H1 (cell line): ENCODE measurements at regions not wholly inside any gene's neighbourhood (a gene's known extent, or its start where the extent isn't known, plus 50 kb on each side); places are given as distances from the start of the nearest gene placed in this dataset.

Experiments
- CTCF ChIA-PET: fragments of 300-600 bp; sonication (Branson Sonifier 250); formaldehyde crosslinking; loops from one replicate; lab custom pipeline; 2021; ENCODE audit not compliant: partially characterized antibody; lab: Charles Lee
- POLR2A ChIA-PET: fragments of 300-600 bp; sonication (Branson Sonifier 250); formaldehyde crosslinking; loops from one replicate; lab custom pipeline; 2021; ENCODE audit warnings: inconsistent platforms; ENCODE audit not compliant: partially characterized antibody; lab: Charles Lee
- DNase-seq, 2 experiments: peaks; one replicate each; pipeline versions ENCODE4 v3.0.0 to v3.0.0-alpha.2; 2010 to 2022; ENCODE audit warnings: low spot score in 2 of 2, low read depth in 1 of 2, mixed read lengths in 1 of 2
- FAIRE-seq: peaks from 2 replicates; lab custom pipeline; 2011; peaks lifted over from hg19 to GRCh38; lab: Jason Lieb, UNC
- H2AFZ ChIP-seq: 2 replicates; pipeline ENCODE4 v1.8.1; 2012; ENCODE audit warnings: low read length, inconsistent platforms
- H2AK5ac ChIP-seq: 2 replicates; pipeline ENCODE4 v1.6.1; 2013; ENCODE audit warnings: low read depth, low read length
- H2BK120ac ChIP-seq: replicated peaks from 2 replicates; pipeline ENCODE3; 2013; ENCODE audit warnings: low read depth, low read length, inconsistent platforms
- H2BK12ac ChIP-seq: 2 replicates; pipeline ENCODE4 v1.6.1; 2013; ENCODE audit warnings: low read depth, low read length
- H2BK15ac ChIP-seq: 2 replicates; pipeline ENCODE4 v1.6.1; 2013; ENCODE audit warnings: low read length
- H2BK20ac ChIP-seq: 2 replicates; pipeline ENCODE4 v1.6.1; 2013; ENCODE audit warnings: low read length
- H2BK5ac ChIP-seq: 2 replicates; pipeline ENCODE4 v1.6.1; 2013; ENCODE audit warnings: low read depth, low read length
- H3K14ac ChIP-seq: 2 replicates; pipeline ENCODE4 v1.6.1; 2013; ENCODE audit warnings: inconsistent platforms; ENCODE audit not compliant: insufficient read length
- H3K18ac ChIP-seq: 2 replicates; pipeline ENCODE4 v1.6.1; 2013; ENCODE audit warnings: low read length; ENCODE audit errors: extremely low read depth
- H3K23ac ChIP-seq: 2 replicates; pipeline ENCODE4 v1.6.1; 2013; ENCODE audit warnings: inconsistent platforms; ENCODE audit not compliant: insufficient read length
- H3K23me2 ChIP-seq: 2 replicates; pipeline ENCODE4 v1.6.1; 2013; ENCODE audit warnings: low read depth, low read length
- H3K27ac ChIP-seq: 2 replicates; pipeline ENCODE4 v1.6.1; 2011; ENCODE audit warnings: low read depth, low read length, inconsistent platforms
- H3K27me3 ChIP-seq, 4 experiments: replicated peaks in 1 of 4; 1 replicate in 1 of 4; 2 replicates in 3 of 4; pipeline versions ENCODE4 v1.6.1 to v1.8.1; 2011 to 2013; ENCODE audit warnings: low read length in 3 of 4, mild to moderate bottlenecking in 3 of 4, inconsistent platforms in 2 of 4, mixed read lengths in 2 of 4, moderate library complexity in 1 of 4; ENCODE audit not compliant: control insufficient read depth in 3 of 4, insufficient read depth in 3 of 4; ENCODE audit errors: extremely low read depth in 1 of 4
- H3K36me3 ChIP-seq, 4 experiments: 2 replicates each; pipeline versions ENCODE4 v1.6.1 to v1.8.1; 2011 to 2013; ENCODE audit warnings: mild to moderate bottlenecking in 4 of 4, low read length in 3 of 4, moderate library complexity in 2 of 4, control low read depth in 1 of 4, inconsistent platforms in 1 of 4; ENCODE audit not compliant: insufficient read depth in 4 of 4, control insufficient read depth in 2 of 4
- H3K4ac ChIP-seq: replicated peaks from 2 replicates; pipeline ENCODE3; 2013; ENCODE audit warnings: low read length, low read depth, mixed read lengths, inconsistent platforms; ENCODE audit not compliant: insufficient read length
- H3K4me1 ChIP-seq, 4 experiments: replicated peaks in 1 of 4; 1 replicate in 1 of 4; 2 replicates in 3 of 4; pipeline versions ENCODE4 v1.6.1 to v1.8.1; 2011 to 2013; ENCODE audit warnings: low read length in 3 of 4, inconsistent platforms in 2 of 4, mixed read lengths in 1 of 4; ENCODE audit not compliant: insufficient read depth in 4 of 4, control insufficient read depth in 3 of 4
- H3K4me2 ChIP-seq, 2 experiments: 2 replicates each; pipeline versions ENCODE4 v1.6.1 to v1.8.1; 2011 to 2013; ENCODE audit warnings: low read depth in 2 of 2, low read length in 2 of 2, control low read depth in 1 of 2, inconsistent platforms in 1 of 2, mild to moderate bottlenecking in 1 of 2; ENCODE audit not compliant: insufficient read depth in 1 of 2
- H3K4me3 ChIP-seq, 4 experiments: fragments of 200-600, 300-600 bp in 1 of 4; sonication (generic), shearing (Covaris generic), sonication (Bioruptor Twin) in 1 of 4; 2 replicates each; pipeline versions ENCODE4 v1.5.1 to v1.8.1; 2011 to 2016; ENCODE audit warnings: low read length in 4 of 4, low read depth in 3 of 4, control low read depth in 2 of 4, inconsistent platforms in 2 of 4, mild to moderate bottlenecking in 2 of 4, mixed read lengths in 1 of 4, moderate library complexity in 1 of 4; ENCODE audit not compliant: insufficient read depth in 2 of 4; ENCODE audit errors: extremely low read depth in 1 of 4
- H3K56ac ChIP-seq: replicated peaks from 2 replicates; pipeline ENCODE3; 2013; ENCODE audit warnings: low read depth, mild to moderate bottlenecking, mixed read lengths, low read length, inconsistent platforms; ENCODE audit not compliant: insufficient read length
- H3K79me1 ChIP-seq: 2 replicates; pipeline ENCODE4 v1.6.1; 2013; ENCODE audit warnings: low read depth, low read length, control low read depth
- H3K79me2 ChIP-seq, 2 experiments: 2 replicates each; pipeline versions ENCODE4 v1.6.1 to v1.8.1; 2012 to 2013; ENCODE audit warnings: low read length in 2 of 2, mild to moderate bottlenecking in 2 of 2, inconsistent platforms in 1 of 2; ENCODE audit not compliant: insufficient read depth in 2 of 2, control insufficient read depth in 1 of 2
- H3K9ac ChIP-seq, 4 experiments: replicated peaks in 1 of 4; 1 replicate in 1 of 4; 2 replicates in 3 of 4; pipeline versions ENCODE4 v1.6.1 to v1.8.1; 2011 to 2013; ENCODE audit warnings: low read depth in 3 of 4, low read length in 3 of 4, control low read depth in 2 of 4, mild to moderate bottlenecking in 2 of 4, moderate library complexity in 2 of 4, inconsistent platforms in 1 of 4; ENCODE audit errors: extremely low read depth in 1 of 4
- H3K9me3 ChIP-seq, 2 experiments: 2 replicates each; pipeline versions ENCODE4 v1.6.1 to v1.8.1; 2012 to 2013; ENCODE audit warnings: mild to moderate bottlenecking in 2 of 2, moderate library complexity in 2 of 2, control low read depth in 1 of 2, inconsistent platforms in 1 of 2, low read depth in 1 of 2, low read length in 1 of 2, mixed read lengths in 1 of 2; ENCODE audit not compliant: insufficient read depth in 2 of 2
- H4K20me1 ChIP-seq, 2 experiments: replicated peaks in 1 of 2; 2 replicates each; pipeline versions ENCODE3 to v1.8.1; 2011 to 2013; ENCODE audit warnings: inconsistent platforms in 2 of 2, low read length in 2 of 2, mild to moderate bottlenecking in 1 of 2; ENCODE audit not compliant: insufficient read depth in 2 of 2, control insufficient read depth in 1 of 2
- H4K5ac ChIP-seq: 2 replicates; pipeline ENCODE4 v1.6.1; 2013; ENCODE audit warnings: low read length, low read depth, mixed read lengths, inconsistent platforms; ENCODE audit not compliant: insufficient read length
- H4K8ac ChIP-seq: 2 replicates; pipeline ENCODE4 v1.8.0; 2013; ENCODE audit warnings: mild to moderate bottlenecking, moderate library complexity, low read length, inconsistent platforms; ENCODE audit not compliant: insufficient read depth; ENCODE audit errors: extremely low read depth
- H4K91ac ChIP-seq: replicated peaks from 2 replicates; pipeline ENCODE3; 2013; ENCODE audit warnings: low read length, mixed read lengths, inconsistent platforms; ENCODE audit not compliant: insufficient read length
- CHD1 ChIP-seq: IDR thresholded peaks from 2 replicates; pipeline ENCODE4 v1.6.1; 2012; ENCODE audit warnings: low read depth, low read length, improper control_type of control experiment
- CTCF ChIP-seq, 3 experiments: IDR thresholded peaks; 1 replicate in 2 of 3; 2 replicates in 1 of 3; pipeline versions ENCODE4 v1.5.1 to v1.6.1; 2011; ENCODE audit warnings: low read length in 3 of 3, mild to moderate bottlenecking in 3 of 3, inconsistent platforms in 2 of 3, low read depth in 1 of 3, moderate library complexity in 1 of 3; ENCODE audit not compliant: insufficient read depth in 1 of 3; ENCODE audit errors: control extremely low read depth in 1 of 3
- EGR1 ChIP-seq: IDR thresholded peaks from 2 replicates; pipeline ENCODE4 v1.6.1; 2011; ENCODE audit warnings: low read depth, low read length, borderline replicate concordance
- HDAC2 ChIP-seq, 2 experiments: fragments of 300-600 bp in 1 of 2; sonication (generic) in 1 of 2; IDR thresholded peaks; 2 replicates each; pipeline ENCODE4 v1.6.1; 2011 to 2012; ENCODE audit warnings: low read depth in 2 of 2, low read length in 2 of 2, mild to moderate bottlenecking in 2 of 2, moderate library complexity in 2 of 2, borderline replicate concordance in 1 of 2, inconsistent platforms in 1 of 2
- RAD21 ChIP-seq, 2 experiments: IDR thresholded peaks in 1 of 2; conservative IDR thresholded peaks in 1 of 2; 2 replicates each; pipeline ENCODE4 v1.6.1; 2011; ENCODE audit warnings: low read depth in 2 of 2, low read length in 2 of 2, improper control_type of control experiment in 1 of 2, inconsistent platforms in 1 of 2, mild to moderate bottlenecking in 1 of 2, moderate library complexity in 1 of 2
- SIX5 ChIP-seq: IDR thresholded peaks from 2 replicates; pipeline ENCODE4 v1.6.1; 2011; ENCODE audit warnings: mild to moderate bottlenecking, low read depth, low read length
- SRF ChIP-seq: IDR thresholded peaks from 2 replicates; pipeline ENCODE4 v1.6.1; 2011; ENCODE audit warnings: mild to moderate bottlenecking, low read depth, low read length, moderate library complexity
- TAF7 ChIP-seq: optimal IDR thresholded peaks from 2 replicates; pipeline ENCODE3; 2011; ENCODE audit warnings: low read depth, mild to moderate bottlenecking, inconsistent platforms, low read length, moderate library complexity, borderline replicate concordance
- WGBS, 2 experiments: shearing (Covaris generic) in 1 of 2; methylation state at CpG; one replicate each; pipeline versions ENCODE4 v1.1.6 to v1.1.7; 2013 to 2015; ENCODE audit warnings: low lambda C conversion rate in 2 of 2, mixed read lengths in 2 of 2, inconsistent platforms in 1 of 2, low coverage in 1 of 2, missing lambda C conversion rate in 1 of 2; ENCODE audit not compliant: insufficient replicate concordance in 2 of 2, insufficient coverage in 1 of 2, insufficient read length in 1 of 2; ENCODE audit errors: extremely low coverage in 1 of 2, missing lambda C conversion rate in 1 of 2; 5-methylcytosine and 5-hydroxymethylcytosine counted together

- Histone ChIP-seq H4K20me1 (no peaks in the 10 kb centered on the region), H3K23ac (no peak overlapping the region), H3K9ac (no peak overlapping the region), H3K79me1 (no peaks in the 10 kb centered on the region), H3K27ac (no peak overlapping the region), H4K91ac (no peak overlapping the region), H3K4ac (no peak overlapping the region), H2BK12ac (no peak overlapping the region), H3K36me3 (no peaks in the 10 kb centered on the region), H3K9me3 (no peaks in the 10 kb centered on the region), H2AK5ac (no peak overlapping the region), H3K27me3 (no peaks in the 10 kb centered on the region), H4K8ac (no peak overlapping the region), H3K4me1 (no peaks in the 10 kb centered on the region), H2BK120ac (no peak overlapping the region), H2AFZ (no peak overlapping the region), H3K79me2 (no peaks in the 10 kb centered on the region), H4K5ac (no peak overlapping the region), H3K23me2 (no peaks in the 10 kb centered on the region), H2BK20ac (no peak overlapping the region), H3K18ac (no peak overlapping the region), H2BK5ac (no peak overlapping the region), H2BK15ac (no peak overlapping the region), H3K56ac (no peak overlapping the region), H3K4me2 (no peak overlapping the region), H3K4me3 (no peak overlapping the region), H3K14ac (no peak overlapping the region)
- CTCF ChIA-PET: no interaction called here
- 87% methylated on average over 1 of the region's 1 CpG; no CpG with 5 or more reads in 1 of the 2 experiments for WGBS, 2 experiments
- FAIRE-seq (peak; percentile 7), DNase-seq (no peak)
- POLR2A ChIA-PET: no interaction called here
- TF ChIP-seq RAD21 (IDR thresholded peaks at IDR 0.05 in 1 of 2, conservative IDR thresholded peaks at IDR 0.05 in 1 of 2; ENCODE audit: low read depth in 2 of 2, low read length in 2 of 2) (peak; percentile 37 to 49), SRF (no peak), TAF7 (no peak), CHD1 (no peak), EGR1 (no peak), HDAC2 (IDR thresholded peaks at IDR 0.05; ENCODE audit: borderline replicate concordance in 1 of 2, low read depth in 2 of 2, low read length in 2 of 2) (no peak), SIX5 (no peak), CTCF (IDR thresholded peaks at IDR 0.05; ENCODE audit: control extremely low read depth in 1 of 3, insufficient read depth in 1 of 3, low read depth in 1 of 3, low read length in 3 of 3) (peak in 1 of 3 experiments; percentile 2; a peak in 1 of 4 replicates)
These were observed 1234.7 kb downstream of the SLITRK1 start for GRCh38 chr13:82647540-82647939.
